Sigmoid colon (tissue), 6 donors: ENCODE measurements at regions not wholly inside any gene's neighbourhood (a gene's known extent, or its start where the extent isn't known, plus 50 kb on each side); places are given as distances from the start of the nearest gene placed in this dataset.

Source experiments
- DNase-seq: peaks from one replicate; pipeline ENCODE4 v3.0.0-alpha.2; 2019
- H3K27ac ChIP-seq, 4 donors: fragments of 200-600 bp; sonication (generic); one replicate each; pipeline ENCODE4 v1.5.1; 2016 to 2019; ENCODE audit warnings: mild to moderate bottlenecking in 1 of 4
- H3K27me3 ChIP-seq, 3 donors: fragments of 200-600 bp; sonication (generic); one replicate each; pipeline ENCODE4 v1.5.1; 2019; ENCODE audit warnings: mild to moderate bottlenecking in 1 of 3
- H3K36me3 ChIP-seq, 4 donors: fragments of 200-600 bp; sonication (generic); one replicate each; pipeline ENCODE4 v1.5.1; 2016 to 2019
- H3K4me1 ChIP-seq, 4 donors: fragments of 200-600 bp; sonication (generic); one replicate each; pipeline ENCODE4 v1.5.1; 2017 to 2019
- H3K4me3 ChIP-seq, 4 donors: fragments of 200-600 bp; sonication (generic); one replicate each; pipeline ENCODE4 v1.5.1; 2017 to 2019; ENCODE audit warnings: mild to moderate bottlenecking in 2 of 4, moderate library complexity in 1 of 4
- H3K9me3 ChIP-seq, 4 donors: fragments of 200-600 bp in 3 of 4; sonication (generic) in 3 of 4; one replicate each; pipeline versions ENCODE4 v1.5.1 to v1.6.1; 2013 to 2019
- CTCF ChIP-seq, 4 experiments: fragments of 450-650 bp in 3 of 4; fragments of 200-600 bp in 1 of 4; IDR thresholded peaks; one replicate each; pipeline ENCODE4 v1.5.1; 2016 to 2019; ENCODE audit warnings: antibody characterized with exemption in 4 of 4, mild to moderate bottlenecking in 3 of 4, moderate library complexity in 2 of 4
- EP300 ChIP-seq, 4 donors: sonication (generic); formaldehyde crosslinking; IDR thresholded peaks; one replicate each; pipeline ENCODE4 v1.6.1; 2017; ENCODE audit warnings: antibody characterized with exemption in 4 of 4
- POLR2A ChIP-seq, 2 donors: fragments of 450-650 bp; IDR thresholded peaks; one replicate each; pipeline ENCODE4 v1.6.1; 2016; ENCODE audit warnings: antibody characterized with exemption in 2 of 2, mild to moderate bottlenecking in 2 of 2, moderate library complexity in 2 of 2
- POLR2AphosphoS5 ChIP-seq, 4 donors: sonication (generic); formaldehyde crosslinking; IDR thresholded peaks; one replicate each; pipeline ENCODE4 v1.6.1; 2017; ENCODE audit warnings: antibody characterized with exemption in 4 of 4
- WGBS, 2 donors: extraction: QIAGEN DNeasy Blood & Tissue Kit; methylation state at CpG; one replicate each; pipeline ENCODE4 v1.1.7; 2013; 5-methylcytosine and 5-hydroxymethylcytosine counted together
- intact Hi-C: fragments of 100-400 bp; cut with DNase I; formaldehyde crosslinking; loops from one replicate; pipeline ENCODE4 v1.15.1; 2023
- donor health status: healthy with polysubstance abuse.
- donor health status: healthy.

- 84 to 89% methylated on average over 9 of the region's 9 CpGs for WGBS, 2 donors
Observed at GRCh38 chr7:132733860-132734259, 157.6 kb upstream of the PLXNA4 start.

GRCh38 chr7:132732321-132732865 lies 156.1 kb upstream of the PLXNA4 start:
- Histone ChIP-seq H3K4me1 (no peaks in the 10 kb centered on the region), H3K4me3 (no peak overlapping the region), H3K27me3 (no peaks in the 10 kb centered on the region), H3K9me3 (no peaks in the 10 kb centered on the region), H3K27ac (no peak overlapping the region), H3K36me3 (no peaks in the 10 kb centered on the region)
- TF ChIP-seq POLR2AphosphoS5 (IDR thresholded peaks at IDR 0.05) (no peak), EP300 (IDR thresholded peaks at IDR 0.05) (no peak), POLR2A (IDR thresholded peaks at IDR 0.05) (no peak), CTCF (IDR thresholded peaks at IDR 0.05) (no peak)
- 61 to 81% methylated on average over 8 of the region's 8 CpGs for WGBS, 2 donors
- DNase-seq = no peak
- intact Hi-C loops = no loop called here

More at GRCh38 chr7:132733860-132734259, 157.6 kb upstream of the PLXNA4 start:
- Histone ChIP-seq H3K9me3 (no peaks in the 10 kb centered on the region), H3K4me1 (no peaks in the 10 kb centered on the region), H3K27ac (no peak overlapping the region), H3K27me3 (no peaks in the 10 kb centered on the region), H3K4me3 (no peak overlapping the region), H3K36me3 (no peaks in the 10 kb centered on the region)
- intact Hi-C loops = no loop called here
- TF ChIP-seq CTCF (IDR thresholded peaks at IDR 0.05) (no peak), POLR2A (IDR thresholded peaks at IDR 0.05) (no peak), POLR2AphosphoS5 (IDR thresholded peaks at IDR 0.05) (no peak), EP300 (IDR thresholded peaks at IDR 0.05) (no peak)
- no peak for DNase-seq

GRCh38 chr7:132730105-132730504 lies 153.8 kb upstream of the PLXNA4 start:
- Histone ChIP-seq H3K36me3 (no peaks in the 10 kb centered on the region), H3K27me3 (no peaks in the 10 kb centered on the region), H3K4me3 (no peak overlapping the region), H3K4me1 (no peaks in the 10 kb centered on the region), H3K9me3 (no peaks in the 10 kb centered on the region), H3K27ac (no peak overlapping the region)
- no peak for DNase-seq
- 93 to 95% methylated on average over 4 of the region's 4 CpGs for whole genome bisulfite sequencing, 2 donors
- intact Hi-C loops = no loop called here
- TF ChIP-seq POLR2A (IDR thresholded peaks at IDR 0.05) (no peak), EP300 (IDR thresholded peaks at IDR 0.05) (no peak), POLR2AphosphoS5 (IDR thresholded peaks at IDR 0.05) (no peak)

GRCh38 chr7:132723506-132724081 lies 147.3 kb upstream of the PLXNA4 start:
- WGBS, 2 donors = 68 to 78% methylated on average over 4 of the region's 4 CpGs
- no peak for DNase-seq
- Histone ChIP-seq H3K36me3 (no peaks in the 10 kb centered on the region), H3K27me3 (no peaks in the 10 kb centered on the region), H3K27ac (no peak overlapping the region), H3K9me3 (peaks cover 0 to 6% (median 0%) of the 10 kb centered on the region in 4 donors), H3K4me1 (no peaks in the 10 kb centered on the region), H3K4me3 (no peak overlapping the region)
- TF ChIP-seq POLR2A (IDR thresholded peaks at IDR 0.05) (no peak), POLR2AphosphoS5 (IDR thresholded peaks at IDR 0.05) (no peak), CTCF (IDR thresholded peaks at IDR 0.05) (no peak), EP300 (IDR thresholded peaks at IDR 0.05) (no peak)
- intact Hi-C loops = no loop called here

- DNase-seq = no peak
- Histone ChIP-seq H3K9me3 (peaks cover 0 to 6% (median 0%) of the 10 kb centered on the region in 4 donors), H3K27me3 (no peaks in the 10 kb centered on the region), H3K4me3 (no peak overlapping the region), H3K27ac (no peak overlapping the region), H3K4me1 (no peaks in the 10 kb centered on the region), H3K36me3 (no peaks in the 10 kb centered on the region)
- intact Hi-C loops = no loop called here
- no peak for TF ChIP-seq CTCF (IDR thresholded peaks at IDR 0.05)
- no peak for TF ChIP-seq EP300 (IDR thresholded peaks at IDR 0.05)
- TF ChIP-seq POLR2AphosphoS5 (IDR thresholded peaks at IDR 0.05) = no peak
- 71 to 83% methylated on average over 5 of the region's 5 CpGs for WGBS, 2 donors
Observed at GRCh38 chr7:132720835-132721234, 144.6 kb upstream of the PLXNA4 start.
